Heart left ventricle (tissue), 13 donors: ENCODE measurements at regions not wholly inside any gene's neighbourhood (a gene's known extent, or its start where the extent isn't known, plus 50 kb on each side); places are given as distances from the start of the nearest gene placed in this dataset.

Source experiments
- POLR2A ChIP-seq, 2 donors: fragments of 450-650 bp; IDR thresholded peaks; one replicate each; pipeline ENCODE4 v1.6.1; 2017; ENCODE audit warnings: antibody characterized with exemption in 2 of 2, mild to moderate bottlenecking in 2 of 2, moderate library complexity in 2 of 2
- TF ChIP-seq, protein P1 (sequence below), 12 donors: fragments of 200-600 bp; sonication (generic) in 4 of 12; IDR thresholded peaks; one replicate each; pipeline versions ENCODE4 v1.5.0 to v1.8.0; 2018 to 2022; ENCODE audit warnings: antibody characterized with exemption in 12 of 12, mild to moderate bottlenecking in 5 of 12
- donor health status: ischemic (EF 13 %, LVEDD 7.1; RV severe dilation, severe dysfunction).
- donor health status: DM: no; HTN: yes; CAD: no.
- donor health status: DM: no; HTN: no; CAD: no.
- donor health status: ischemic (EF 25% LVEDD 6.9; RV normal size, moderate dysfunction).
- donor health status: ischemic (EF 25% LVEDD 5.7; RV mildly dilated, moderate dysfunction).
- donor health status: ischemic (EF 35%, LVEDD 5.7; RV mildly dilated, moderate dysfunction).
- donor health status: nonischemic (EF 11% LVEDD 7.7; RV severe dilation, severe dysfunction).
- donor health status: DM: yes; HTN: yes; CAD: no.
- donor health status: PGD.
- donor health status: ischemic (EF 29% LVEDD 5.4; RV normal size, mild dysfunction).
- donor health status: nonischemic (EF 23%, LVEDD 6.1; RV moderate dilation, normal function).

GRCh38 chrX:45847961-45848360, 647.3 kb upstream of the DIPK2B start:
- TF ChIP-seq, protein P1, sequence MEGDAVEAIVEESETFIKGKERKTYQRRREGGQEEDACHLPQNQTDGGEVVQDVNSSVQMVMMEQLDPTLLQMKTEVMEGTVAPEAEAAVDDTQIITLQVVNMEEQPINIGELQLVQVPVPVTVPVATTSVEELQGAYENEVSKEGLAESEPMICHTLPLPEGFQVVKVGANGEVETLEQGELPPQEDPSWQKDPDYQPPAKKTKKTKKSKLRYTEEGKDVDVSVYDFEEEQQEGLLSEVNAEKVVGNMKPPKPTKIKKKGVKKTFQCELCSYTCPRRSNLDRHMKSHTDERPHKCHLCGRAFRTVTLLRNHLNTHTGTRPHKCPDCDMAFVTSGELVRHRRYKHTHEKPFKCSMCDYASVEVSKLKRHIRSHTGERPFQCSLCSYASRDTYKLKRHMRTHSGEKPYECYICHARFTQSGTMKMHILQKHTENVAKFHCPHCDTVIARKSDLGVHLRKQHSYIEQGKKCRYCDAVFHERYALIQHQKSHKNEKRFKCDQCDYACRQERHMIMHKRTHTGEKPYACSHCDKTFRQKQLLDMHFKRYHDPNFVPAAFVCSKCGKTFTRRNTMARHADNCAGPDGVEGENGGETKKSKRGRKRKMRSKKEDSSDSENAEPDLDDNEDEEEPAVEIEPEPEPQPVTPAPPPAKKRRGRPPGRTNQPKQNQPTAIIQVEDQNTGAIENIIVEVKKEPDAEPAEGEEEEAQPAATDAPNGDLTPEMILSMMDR (IDR thresholded peaks at IDR 0.05) = no peak
- no peak for TF ChIP-seq POLR2A (IDR thresholded peaks at IDR 0.05)
